PC-3 (cell line): ENCODE measurements at regions not wholly inside any gene's neighbourhood (a gene's known extent, or its start where the extent isn't known, plus 50 kb on each side); places are given as distances from the start of the nearest gene placed in this dataset.

Source experiments
- EZH2 ChIP-seq: fragments of 300-600 bp; sonication (generic); IDR thresholded peaks from one replicate; pipeline ENCODE4 v1.6.1; 2017; ENCODE audit warnings: antibody characterized with exemption, mild to moderate bottlenecking, low read length; ENCODE audit not compliant: unreplicated experiment
- TF ChIP-seq, protein P1 (sequence below): fragments of 300-600 bp; sonication (generic); conservative IDR thresholded peaks from 2 replicates; pipeline ENCODE4 v1.5.1; 2017; ENCODE audit warnings: antibody characterized with exemption, low read depth, mild to moderate bottlenecking, low read length

DNA sequence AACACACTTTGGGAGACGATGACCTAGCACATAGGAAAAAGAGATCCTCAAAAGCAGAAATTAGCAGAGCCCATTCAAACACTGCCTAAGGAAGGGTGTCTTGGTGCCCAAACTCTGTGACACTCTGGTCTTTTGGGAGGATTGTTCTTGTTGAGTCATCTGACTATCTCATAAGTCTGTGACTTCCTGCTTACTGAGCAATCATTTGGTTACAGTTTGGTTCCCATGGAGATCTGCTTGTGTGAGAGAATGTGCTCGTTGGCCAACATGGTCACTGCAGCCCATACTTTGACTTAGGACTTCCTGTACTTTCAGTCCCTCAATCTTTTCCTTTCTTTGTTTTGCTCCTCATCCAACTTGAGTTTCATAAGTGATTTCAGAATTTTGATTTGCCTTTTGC lies 602.9 kb downstream of the NYAP2 start:
- TF ChIP-seq, protein P1, sequence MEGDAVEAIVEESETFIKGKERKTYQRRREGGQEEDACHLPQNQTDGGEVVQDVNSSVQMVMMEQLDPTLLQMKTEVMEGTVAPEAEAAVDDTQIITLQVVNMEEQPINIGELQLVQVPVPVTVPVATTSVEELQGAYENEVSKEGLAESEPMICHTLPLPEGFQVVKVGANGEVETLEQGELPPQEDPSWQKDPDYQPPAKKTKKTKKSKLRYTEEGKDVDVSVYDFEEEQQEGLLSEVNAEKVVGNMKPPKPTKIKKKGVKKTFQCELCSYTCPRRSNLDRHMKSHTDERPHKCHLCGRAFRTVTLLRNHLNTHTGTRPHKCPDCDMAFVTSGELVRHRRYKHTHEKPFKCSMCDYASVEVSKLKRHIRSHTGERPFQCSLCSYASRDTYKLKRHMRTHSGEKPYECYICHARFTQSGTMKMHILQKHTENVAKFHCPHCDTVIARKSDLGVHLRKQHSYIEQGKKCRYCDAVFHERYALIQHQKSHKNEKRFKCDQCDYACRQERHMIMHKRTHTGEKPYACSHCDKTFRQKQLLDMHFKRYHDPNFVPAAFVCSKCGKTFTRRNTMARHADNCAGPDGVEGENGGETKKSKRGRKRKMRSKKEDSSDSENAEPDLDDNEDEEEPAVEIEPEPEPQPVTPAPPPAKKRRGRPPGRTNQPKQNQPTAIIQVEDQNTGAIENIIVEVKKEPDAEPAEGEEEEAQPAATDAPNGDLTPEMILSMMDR, result no peak
- TF ChIP-seq EZH2, result no peak
